ENCODE measurements at regions not wholly inside any gene's neighbourhood (a gene's known extent, or its start where the extent isn't known, plus 50 kb on each side); places are given as distances from the start of the nearest gene placed in this dataset.

- no peak overlapping the region for H3K27ac ChIP-seq
- no peaks in the 10 kb centered on the region for H3K36me3 ChIP-seq
- no peaks in the 10 kb centered on the region for H3K27me3 ChIP-seq
- intact Hi-C loops (cut with DNase I), result no loop called here
- no peak for ATAC-seq
- no peak for DNase-seq
- H3K4me1 ChIP-seq, result no peaks in the 10 kb centered on the region
- peaks cover 0 to 1% of the 10 kb centered on the region in 2 donors for H3K9me3 ChIP-seq
- no peak for TF ChIP-seq CTCF (IDR thresholded peaks at IDR 0.05)
- H3K4me3 ChIP-seq, result no peak overlapping the region
Measured at GRCh38 chr6:145323646-145324045, 411.7 kb downstream of the EPM2A start.

- TF ChIP-seq CTCF (IDR thresholded peaks at IDR 0.05), result no peak
- intact Hi-C loops (cut with DNase I), result no loop called here
- no peaks in the 10 kb centered on the region for H3K27me3 ChIP-seq
- no peaks in the 10 kb centered on the region for H3K4me1 ChIP-seq
- H3K4me3 ChIP-seq, result no peak overlapping the region
- no peaks in the 10 kb centered on the region for H3K36me3 ChIP-seq
- peaks cover 0 to 1% of the 10 kb centered on the region in 2 donors for H3K9me3 ChIP-seq
- H3K27ac ChIP-seq, result no peak overlapping the region
- ATAC-seq (no peak), DNase-seq (no peak)
Measured at GRCh38 chr6:145327586-145327985, 407.7 kb downstream of the EPM2A start.

- H3K27ac ChIP-seq, result no peak overlapping the region
- intact Hi-C loops (cut with DNase I), result no loop called here
- peak in 2 of 4 donors; percentile 29 to 58 for DNase-seq
- ATAC-seq, result no peak
- no peak for TF ChIP-seq CTCF (IDR thresholded peaks at IDR 0.05)
- no peaks in the 10 kb centered on the region for H3K4me1 ChIP-seq
- no peak overlapping the region for H3K4me3 ChIP-seq
- no peaks in the 10 kb centered on the region for H3K36me3 ChIP-seq
- no peaks in the 10 kb centered on the region for H3K9me3 ChIP-seq
- H3K27me3 ChIP-seq, result no peaks in the 10 kb centered on the region
Measured at GRCh38 chr6:145329257-145329656, 406.1 kb downstream of the EPM2A start.

GRCh38 chr6:145331066-145331465 is 404.3 kb downstream of the EPM2A start:
- Histone ChIP-seq H3K27ac (no peak overlapping the region), H3K4me3 (no peak overlapping the region), H3K4me1 (no peaks in the 10 kb centered on the region), H3K9me3 (no peaks in the 10 kb centered on the region), H3K36me3 (no peaks in the 10 kb centered on the region), H3K27me3 (no peaks in the 10 kb centered on the region)
- intact Hi-C loops (cut with DNase I), result no loop called here
- DNase-seq, result no peak
- no peak for TF ChIP-seq CTCF (IDR thresholded peaks at IDR 0.05)
- ATAC-seq, result no peak

GRCh38 chr6:145332011-145332410 is 403.3 kb downstream of the EPM2A start:
- Histone ChIP-seq H3K36me3 (no peaks in the 10 kb centered on the region), H3K27ac (no peak overlapping the region), H3K4me3 (no peak overlapping the region), H3K4me1 (no peaks in the 10 kb centered on the region), H3K27me3 (no peaks in the 10 kb centered on the region), H3K9me3 (no peaks in the 10 kb centered on the region)
- intact Hi-C loops (cut with DNase I), result no loop called here
- no peak for TF ChIP-seq CTCF (IDR thresholded peaks at IDR 0.05)
- ATAC-seq (no peak), DNase-seq (no peak)
